Osteoblast (primary cell): ENCODE measurements at regions not wholly inside any gene's neighbourhood (a gene's known extent, or its start where the extent isn't known, plus 50 kb on each side); places are given as distances from the start of the nearest gene placed in this dataset.

Experiments used
- DNase-seq: peaks from one replicate; pipeline ENCODE4 v3.0.0; 2011; ENCODE audit warnings: low spot score, mixed read lengths; ENCODE audit not compliant: insufficient read length; ENCODE audit errors: missing footprints
- H2AFZ ChIP-seq: 2 replicates; pipeline ENCODE4 v1.6.0; 2011; ENCODE audit warnings: mild to moderate bottlenecking, low read length
- H3K27ac ChIP-seq: 2 replicates; pipeline ENCODE4 v1.5.1; 2011; ENCODE audit warnings: mild to moderate bottlenecking, low read depth, low read length, moderate library complexity
- H3K27me3 ChIP-seq: 2 replicates; pipeline ENCODE4 v1.6.0; 2012; ENCODE audit warnings: mild to moderate bottlenecking, control low read depth, inconsistent platforms, low read length, moderate library complexity; ENCODE audit not compliant: insufficient read depth
- H3K36me3 ChIP-seq: 2 replicates; pipeline ENCODE4 v1.5.1; 2011; ENCODE audit warnings: mild to moderate bottlenecking, low read length, control low read depth, moderate library complexity; ENCODE audit not compliant: insufficient read depth
- H3K4me1 ChIP-seq: 2 replicates; pipeline ENCODE4 v1.5.1; 2011; ENCODE audit warnings: mild to moderate bottlenecking, low read length, control low read depth, moderate library complexity; ENCODE audit not compliant: insufficient read depth
- H3K4me2 ChIP-seq: 2 replicates; pipeline ENCODE4 v1.6.0; 2011; ENCODE audit warnings: mild to moderate bottlenecking, low read length; ENCODE audit not compliant: insufficient read depth
- H3K4me3 ChIP-seq: fragments of 200-600 bp; sonication (generic); 3 replicates; pipeline ENCODE4 v1.5.1; 2012; ENCODE audit warnings: mild to moderate bottlenecking, low read length, inconsistent platforms; ENCODE audit not compliant: insufficient read depth
- H3K79me2 ChIP-seq: 2 replicates; pipeline ENCODE4 v1.6.0; 2012; ENCODE audit warnings: mild to moderate bottlenecking, low read length, control low read depth, inconsistent platforms; ENCODE audit not compliant: insufficient read depth
- H3K9me3 ChIP-seq: 2 replicates; pipeline ENCODE4 v1.5.1; 2011; ENCODE audit warnings: low read depth, low read length, control low read depth
- H4K20me1 ChIP-seq: 2 replicates; pipeline ENCODE4 v1.6.0; 2012; ENCODE audit warnings: mild to moderate bottlenecking, low read length, control low read depth; ENCODE audit not compliant: insufficient read depth
- CTCF ChIP-seq: IDR thresholded peaks from 2 replicates; pipeline ENCODE4 v1.5.1; 2011; ENCODE audit warnings: mild to moderate bottlenecking, low read depth, low read length, moderate library complexity; ENCODE audit errors: extremely low read depth

GRCh38 chr16:87028481-87029320 lies 288.5 kb downstream of the C16orf95 start:
- no peaks in the 10 kb centered on the region for H3K36me3 ChIP-seq
- H2AFZ ChIP-seq = no peak overlapping the region
- no peaks in the 10 kb centered on the region for H4K20me1 ChIP-seq
- H3K27ac ChIP-seq = no peak overlapping the region
- H3K4me1 ChIP-seq = peaks cover 2% of the 10 kb centered on the region
- no peak overlapping the region for H3K4me3 ChIP-seq
- no peak for TF ChIP-seq CTCF
- no peaks in the 10 kb centered on the region for H3K9me3 ChIP-seq
- H3K27me3 ChIP-seq = peaks cover 36% of the 10 kb centered on the region
- H3K4me2 ChIP-seq = no peak overlapping the region
- peak; percentile 89 for DNase-seq
- no peaks in the 10 kb centered on the region for H3K79me2 ChIP-seq

- H3K27me3 ChIP-seq = peaks cover 16% of the 10 kb centered on the region
- no peaks in the 10 kb centered on the region for H3K36me3 ChIP-seq
- no peak overlapping the region for H3K27ac ChIP-seq
- H3K79me2 ChIP-seq = no peaks in the 10 kb centered on the region
- H3K4me2 ChIP-seq = no peak overlapping the region
- no peak for TF ChIP-seq CTCF
- peaks cover 4% of the 10 kb centered on the region for H3K4me1 ChIP-seq
- H2AFZ ChIP-seq = no peak overlapping the region
- no peaks in the 10 kb centered on the region for H3K9me3 ChIP-seq
- no peak overlapping the region for H3K4me3 ChIP-seq
- no peaks in the 10 kb centered on the region for H4K20me1 ChIP-seq
- DNase-seq = no peak
Observed at GRCh38 chr16:87032554-87032953, 284.6 kb downstream of the C16orf95 start.

- TF ChIP-seq CTCF = no peak
- peak; percentile 80 for DNase-seq
- Histone ChIP-seq H3K4me2 (no peak overlapping the region), H3K36me3 (no peaks in the 10 kb centered on the region), H3K9me3 (no peaks in the 10 kb centered on the region), H3K4me3 (no peak overlapping the region), H3K27ac (no peak overlapping the region), H3K4me1 (peaks cover 4% of the 10 kb centered on the region), H3K79me2 (no peaks in the 10 kb centered on the region), H2AFZ (no peak overlapping the region), H4K20me1 (no peaks in the 10 kb centered on the region), H3K27me3 (peaks cover 12% of the 10 kb centered on the region)
Observed at GRCh38 chr16:87033021-87033471, 284.1 kb downstream of the C16orf95 start.

- Histone ChIP-seq H4K20me1 (no peaks in the 10 kb centered on the region), H3K36me3 (no peaks in the 10 kb centered on the region), H3K79me2 (no peaks in the 10 kb centered on the region), H2AFZ (no peak overlapping the region), H3K4me2 (no peak overlapping the region), H3K4me3 (no peak overlapping the region), H3K4me1 (peaks cover 4% of the 10 kb centered on the region), H3K27me3 (peaks cover 5% of the 10 kb centered on the region), H3K27ac (no peak overlapping the region), H3K9me3 (no peaks in the 10 kb centered on the region)
- peak; percentile 76 for DNase-seq
- no peak for TF ChIP-seq CTCF
Observed at GRCh38 chr16:87033541-87034300, 283.5 kb downstream of the C16orf95 start.
